ENCODE measurements at regions not wholly inside any gene's neighbourhood (a gene's known extent, or its start where the extent isn't known, plus 50 kb on each side); places are given as distances from the start of the nearest gene placed in this dataset.

DNA sequence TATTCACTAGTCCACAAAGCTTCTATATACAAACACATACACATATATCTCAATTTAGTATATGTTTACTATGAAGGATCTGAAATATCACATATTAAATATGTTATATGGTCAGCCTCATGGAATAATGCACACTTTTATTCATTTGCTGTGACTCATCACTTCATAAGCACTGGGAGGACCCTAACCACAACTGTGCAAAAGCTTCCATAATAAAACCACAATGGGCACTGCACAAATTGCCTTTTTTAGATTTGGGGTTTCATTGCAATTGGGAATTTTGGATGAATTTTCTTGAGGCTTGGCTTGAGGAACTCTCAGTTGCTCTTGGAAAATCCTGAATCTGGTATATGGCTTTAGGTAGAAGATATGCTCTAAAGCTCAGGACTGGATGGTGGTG is 399.4 kb downstream of the C12orf75 start:
- DNase-seq: no peak
- TF ChIP-seq POLR2A (IDR thresholded peaks at IDR 0.05; ENCODE audit: low read length) (no peak), GATA1 (IDR thresholded peaks at IDR 0.05; ENCODE audit: low read depth, low read length) (no peak)

DNA sequence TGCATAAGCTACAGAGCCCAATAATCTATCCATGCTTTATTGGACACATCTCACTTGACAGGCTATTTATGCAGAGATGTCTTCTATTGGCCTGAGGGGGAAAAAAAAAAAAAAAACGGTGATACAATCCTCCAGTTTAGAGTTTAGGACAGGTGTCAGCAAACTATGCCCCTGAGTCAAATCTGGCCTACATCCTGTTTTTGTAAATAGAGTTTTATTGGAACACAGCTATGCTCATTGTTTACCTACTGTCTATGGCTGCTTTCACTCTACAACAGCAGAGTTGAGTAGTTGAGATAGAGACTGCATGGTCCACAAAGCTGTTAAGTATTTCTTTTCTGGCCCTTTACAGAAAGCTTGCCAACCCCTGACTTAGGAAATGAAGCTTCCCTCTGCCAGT is 403.1 kb downstream of the C12orf75 start:
- TF ChIP-seq POLR2A (IDR thresholded peaks at IDR 0.05; ENCODE audit: low read length) (no peak), GATA1 (IDR thresholded peaks at IDR 0.05; ENCODE audit: low read depth, low read length) (no peak)

DNA sequence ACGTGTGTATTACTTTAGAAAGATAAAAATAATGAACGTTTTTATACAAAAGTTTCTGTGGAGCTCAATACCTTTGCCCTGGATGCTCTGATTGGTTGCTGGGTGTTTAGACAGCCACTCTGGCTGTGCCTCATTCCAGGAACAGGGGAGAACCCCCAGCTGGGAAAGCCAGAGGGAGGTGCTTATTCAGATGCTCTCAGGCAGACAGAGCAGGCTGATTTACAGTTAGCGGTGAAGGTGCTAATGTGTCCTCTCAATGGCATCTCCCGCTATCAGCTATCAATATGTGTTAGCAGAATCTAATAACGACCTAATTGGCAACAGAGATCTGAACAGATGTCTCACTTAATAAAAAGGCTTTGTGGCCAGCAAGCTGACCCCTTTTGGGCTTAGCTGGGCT is 402.3 kb downstream of the NUAK1 start:
- TF ChIP-seq POLR2A (IDR thresholded peaks at IDR 0.05; ENCODE audit: low read length): no peak
- no peak for TF ChIP-seq GATA1 (IDR thresholded peaks at IDR 0.05; ENCODE audit: low read depth, low read length)
- no peak for DNase-seq

More for the DNA sequence above, 403.1 kb downstream of the C12orf75 start:
- no peak for DNase-seq

DNA sequence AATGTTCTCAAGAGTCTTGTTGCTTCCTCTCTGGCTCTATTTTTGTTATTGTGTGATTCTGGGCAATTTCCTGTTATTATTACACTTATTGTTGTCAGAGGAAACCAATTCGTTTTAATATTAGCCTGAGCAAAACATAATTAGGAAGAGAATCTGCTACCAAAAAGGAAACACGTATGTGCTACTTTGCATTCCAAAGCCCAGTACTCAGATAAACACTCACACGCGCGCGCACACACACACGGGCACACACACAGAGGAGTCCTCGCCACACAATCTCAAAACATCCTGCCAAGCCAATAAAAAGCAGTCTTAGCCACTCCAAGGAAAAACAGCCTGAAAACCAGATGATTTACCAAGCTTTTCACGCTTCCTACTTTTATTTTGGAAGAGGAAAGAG is 400.7 kb downstream of the NUAK1 start:
- no peak for DNase-seq

DNA sequence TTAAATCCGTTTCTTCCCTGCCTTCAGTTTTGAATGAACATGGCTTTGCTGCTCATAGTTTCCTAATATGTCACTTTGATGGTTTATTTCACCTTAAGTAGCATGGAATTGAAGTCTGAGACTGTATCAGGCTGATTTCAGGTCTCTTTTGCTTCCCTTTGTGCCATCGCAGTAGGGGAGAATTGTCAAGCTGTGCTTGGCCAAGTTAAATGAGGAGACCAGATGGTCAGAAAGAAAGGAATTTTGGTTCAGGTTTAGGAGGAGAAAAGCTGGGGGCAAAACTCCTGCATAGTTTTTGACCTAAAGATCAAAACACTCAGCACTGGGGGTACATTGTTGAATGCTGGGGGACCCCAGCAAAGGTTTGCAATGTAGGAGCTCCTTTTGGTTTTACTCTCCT is 398.4 kb downstream of the NUAK1 start:
- DNase-seq: no peak
- TF ChIP-seq GATA1 (IDR thresholded peaks at IDR 0.05; ENCODE audit: low read depth, low read length): no peak
- no peak for TF ChIP-seq POLR2A (IDR thresholded peaks at IDR 0.05; ENCODE audit: low read length)

More for the DNA sequence above, 400.7 kb downstream of the NUAK1 start:
- no peak for TF ChIP-seq POLR2A (IDR thresholded peaks at IDR 0.05; ENCODE audit: low read length)
- TF ChIP-seq GATA1 (IDR thresholded peaks at IDR 0.05; ENCODE audit: low read depth, low read length): no peak

DNA sequence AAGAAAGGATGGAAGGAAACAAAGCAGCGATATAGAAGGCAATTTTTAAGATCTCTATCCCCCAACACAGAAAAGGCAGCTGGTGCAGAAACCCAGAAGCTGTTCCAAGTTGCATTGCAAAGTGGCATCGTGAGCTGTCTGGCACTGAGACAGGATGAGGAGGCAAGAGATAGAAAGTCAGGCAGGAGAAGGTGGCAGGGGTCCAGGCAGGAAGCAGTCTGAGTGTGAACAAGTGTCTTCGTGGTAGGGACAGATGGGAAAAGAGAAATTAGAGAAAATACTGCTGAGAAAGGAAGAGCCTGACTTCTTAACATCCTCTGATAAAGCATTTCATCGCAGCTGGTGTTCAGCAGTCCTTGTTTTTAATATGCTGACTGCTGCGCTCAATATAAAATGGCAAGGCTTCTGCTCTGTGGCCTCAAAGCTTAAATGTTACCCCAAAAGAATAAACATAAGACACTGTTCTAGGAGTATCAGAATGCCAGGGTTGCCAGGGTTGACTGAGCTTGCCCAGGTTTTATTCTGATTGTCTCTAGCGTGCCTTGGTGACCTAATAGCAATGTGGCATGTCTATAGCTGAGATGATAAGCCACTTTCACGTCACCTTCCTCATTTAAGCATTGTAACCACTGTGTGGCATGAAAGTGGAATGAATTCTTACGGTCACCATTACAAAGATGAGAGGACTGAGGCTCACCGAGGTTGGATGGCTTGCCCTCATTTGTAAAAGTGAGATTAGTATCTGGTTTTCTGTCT is 397.6 kb downstream of the NUAK1 start:
- DNase-seq: no peak
- TF ChIP-seq GATA1 (IDR thresholded peaks at IDR 0.05; ENCODE audit: low read depth, low read length) (no peak), POLR2A (IDR thresholded peaks at IDR 0.05; ENCODE audit: low read length) (no peak)

DNA sequence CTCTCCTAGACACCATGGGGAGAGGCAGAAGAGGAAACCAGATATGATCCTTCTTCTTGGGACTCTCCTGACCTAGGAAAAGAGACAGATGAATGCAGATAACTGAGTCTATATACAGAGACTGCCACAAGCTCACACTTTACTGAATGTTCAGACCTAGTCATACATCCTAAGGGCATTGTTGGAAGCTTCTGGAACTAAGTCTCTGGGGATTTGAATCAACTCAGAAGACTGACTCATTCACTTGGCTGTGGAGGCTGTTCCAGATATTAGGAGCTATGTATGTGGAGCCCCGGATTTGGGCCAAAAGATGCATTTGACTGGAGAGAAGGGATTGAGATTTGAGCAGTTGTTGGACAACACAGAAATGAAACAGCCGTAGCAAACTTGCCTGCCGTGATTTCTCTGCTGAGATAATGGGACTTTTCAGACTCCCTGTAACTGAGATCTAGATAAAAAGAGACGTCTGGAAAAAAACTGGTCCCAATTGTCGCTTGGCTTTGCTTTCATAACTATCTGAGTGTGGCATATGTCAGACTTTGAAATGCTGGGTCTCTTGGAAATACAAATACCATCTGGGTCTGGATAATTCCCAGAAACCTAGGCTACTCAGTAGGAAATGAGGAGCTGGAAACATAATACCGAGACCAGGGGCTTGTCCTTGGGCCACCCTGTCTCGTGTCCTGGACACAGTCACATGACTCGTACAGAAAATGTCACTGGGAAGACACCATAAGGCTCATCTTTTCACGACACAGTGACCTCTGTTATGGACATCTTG is 396.8 kb downstream of the NUAK1 start:
- TF ChIP-seq POLR2A (IDR thresholded peaks at IDR 0.05; ENCODE audit: low read length) (no peak), GATA1 (IDR thresholded peaks at IDR 0.05; ENCODE audit: low read depth, low read length) (no peak)
- no peak for DNase-seq

DNA sequence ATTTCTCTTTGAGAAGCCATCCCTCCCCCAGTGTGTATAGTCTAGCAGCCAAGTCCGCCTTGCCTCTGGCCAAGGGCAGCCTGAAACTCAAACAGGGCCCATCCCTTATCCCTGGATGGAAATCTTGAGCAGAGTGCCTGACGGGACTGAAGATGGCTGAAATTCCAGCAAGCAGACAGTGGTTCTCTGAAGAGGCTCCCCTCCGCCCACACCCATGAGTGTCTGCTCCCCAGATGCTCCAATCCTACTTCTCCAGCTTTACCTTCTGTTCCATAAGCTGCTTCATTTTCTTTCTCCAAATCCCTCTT is 396.2 kb downstream of the NUAK1 start:
- DNase-seq: no peak
- TF ChIP-seq POLR2A (IDR thresholded peaks at IDR 0.05; ENCODE audit: low read length) (no peak), GATA1 (IDR thresholded peaks at IDR 0.05; ENCODE audit: low read depth, low read length) (no peak)

DNA sequence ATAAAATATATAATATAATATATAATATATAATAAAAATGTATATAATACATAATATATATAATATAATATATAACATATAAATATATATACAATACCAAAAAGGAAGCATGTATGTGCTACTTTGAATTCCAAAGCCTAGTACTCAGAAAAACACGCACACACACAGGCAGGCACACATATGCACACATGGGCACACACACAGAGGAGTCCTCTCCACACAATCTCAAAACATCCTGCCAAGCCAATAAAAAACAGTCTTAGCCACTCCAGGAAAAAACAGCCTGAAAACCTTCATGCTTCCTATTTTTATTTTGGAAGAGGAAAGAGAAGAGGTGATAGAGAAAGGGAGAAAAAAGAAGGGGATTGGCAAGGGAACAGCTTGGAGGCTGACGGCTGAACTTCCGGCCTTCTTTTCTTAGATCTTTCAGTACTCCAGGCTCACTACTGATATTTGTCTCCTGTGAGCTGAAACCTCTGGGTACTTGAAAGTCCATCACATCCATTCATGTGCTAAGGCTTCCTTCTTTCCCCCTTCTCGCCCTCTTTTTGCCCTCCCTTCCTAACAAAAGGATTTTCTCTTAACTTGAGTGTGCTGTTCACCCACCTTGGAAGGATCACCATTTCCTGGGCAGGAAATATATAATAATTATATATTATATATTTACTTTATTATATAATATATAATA is 394.2 kb downstream of the NUAK1 start:
- TF ChIP-seq GATA1 (IDR thresholded peaks at IDR 0.05; ENCODE audit: low read depth, low read length) (no peak), POLR2A (IDR thresholded peaks at IDR 0.05; ENCODE audit: low read length) (no peak)
- DNase-seq: no peak

DNA sequence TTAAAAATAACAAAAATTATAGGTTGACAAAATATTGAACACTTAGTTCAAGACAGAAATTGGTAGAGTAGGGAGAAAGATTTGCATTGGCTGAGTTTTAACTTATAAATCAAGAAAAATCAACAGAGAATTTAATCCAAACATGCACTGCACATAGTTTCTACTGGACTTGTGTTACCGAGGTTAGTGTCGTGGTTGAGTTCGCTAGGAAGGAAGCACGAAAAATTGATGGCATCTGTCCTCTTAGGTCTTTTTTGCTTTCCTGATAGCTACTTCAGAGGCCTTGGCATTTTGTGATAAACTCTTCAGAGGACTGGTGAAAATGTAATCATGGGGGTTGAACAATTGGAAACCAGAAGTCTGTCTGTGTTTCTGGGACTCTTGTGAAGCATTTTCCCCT is 392.9 kb downstream of the NUAK1 start:
- TF ChIP-seq POLR2A (IDR thresholded peaks at IDR 0.05; ENCODE audit: low read length) (no peak), GATA1 (IDR thresholded peaks at IDR 0.05; ENCODE audit: low read depth, low read length) (no peak)
- DNase-seq: no peak

DNA sequence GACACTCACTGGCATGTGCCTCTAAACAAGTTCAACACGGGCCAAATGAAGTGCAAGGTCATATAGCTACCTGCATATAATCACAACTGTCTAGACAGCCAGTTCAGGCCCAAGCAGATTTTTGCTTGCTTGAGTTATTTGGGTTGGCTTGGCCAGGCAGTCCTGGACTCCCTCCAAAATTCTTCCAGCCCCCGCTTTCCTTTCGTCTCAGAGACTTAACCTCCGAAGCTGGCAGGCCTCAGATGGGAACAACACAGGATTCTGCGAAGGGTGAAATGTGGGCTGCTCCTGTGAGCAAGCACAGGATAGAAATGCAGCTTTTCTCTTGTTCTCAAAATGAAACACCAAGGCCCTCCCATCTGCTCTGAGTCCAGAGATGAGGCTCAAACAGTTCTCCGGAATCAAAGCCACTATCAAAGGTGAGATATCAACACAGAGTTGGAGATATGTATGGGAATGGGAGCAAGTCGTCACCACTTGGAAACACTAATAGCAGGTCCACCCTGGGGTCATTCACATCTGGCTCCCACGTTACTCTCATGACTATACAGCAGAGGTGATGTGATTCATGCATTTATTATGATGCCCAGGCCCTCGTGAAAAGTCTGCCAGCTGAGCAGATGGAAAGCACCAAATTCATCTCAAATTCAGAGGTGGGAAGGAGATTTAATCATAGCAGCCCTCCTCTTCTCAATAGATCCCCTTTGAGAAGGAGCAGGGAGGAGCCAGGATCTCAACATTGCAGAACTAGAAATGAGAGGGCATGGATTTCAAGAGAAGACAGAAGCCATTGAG is 389.8 kb downstream of the NUAK1 start:
- no peak for TF ChIP-seq GATA1 (IDR thresholded peaks at IDR 0.05; ENCODE audit: low read depth, low read length)
- TF ChIP-seq POLR2A (IDR thresholded peaks at IDR 0.05; ENCODE audit: low read length): no peak
- no peak for DNase-seq

DNA sequence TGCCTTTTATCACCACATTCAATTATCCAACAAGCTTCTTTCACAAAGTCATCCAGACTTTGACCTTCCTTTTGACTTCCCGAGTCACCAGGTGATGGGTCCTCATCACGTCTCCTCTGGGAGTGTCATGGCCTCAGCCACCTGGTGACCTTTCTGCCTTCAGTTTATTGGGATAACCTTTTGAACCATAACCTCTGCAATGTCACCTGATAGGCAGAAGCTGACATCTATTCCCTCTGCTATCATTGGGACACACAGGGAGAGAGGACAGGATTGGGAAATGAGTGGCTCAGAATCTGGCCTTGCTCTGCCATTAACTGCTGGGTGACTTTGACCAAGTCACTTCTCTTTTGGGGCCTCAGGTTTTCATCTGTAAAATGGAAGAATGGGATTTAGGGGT is 388.7 kb downstream of the NUAK1 start:
- TF ChIP-seq GATA1 (IDR thresholded peaks at IDR 0.05; ENCODE audit: low read depth, low read length) (no peak), POLR2A (IDR thresholded peaks at IDR 0.05; ENCODE audit: low read length) (no peak)

DNA sequence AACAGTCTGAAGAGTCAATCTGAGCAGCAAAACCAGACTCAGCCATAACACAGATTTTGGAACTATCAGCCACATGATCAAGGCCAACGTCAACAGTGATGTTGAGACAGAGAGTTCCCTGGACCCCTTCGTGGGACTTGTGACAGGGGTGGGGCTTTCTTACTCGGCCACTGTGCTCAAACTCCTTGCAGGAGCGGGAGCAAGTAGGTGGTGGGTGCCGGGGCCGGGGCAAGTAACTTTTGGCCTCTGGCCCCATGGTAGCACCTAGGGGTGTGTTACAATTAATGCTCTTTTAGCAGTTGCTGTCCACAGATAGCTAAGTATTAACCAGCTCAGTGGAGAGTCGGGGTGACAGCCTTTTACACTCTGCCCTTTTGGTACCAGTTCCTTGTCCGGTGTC is 384.4 kb downstream of the NUAK1 start:
- DNase-seq: no peak
- no peak for TF ChIP-seq GATA1 (IDR thresholded peaks at IDR 0.05; ENCODE audit: low read depth, low read length)
- no peak for TF ChIP-seq POLR2A (IDR thresholded peaks at IDR 0.05; ENCODE audit: low read length)

More for the DNA sequence above, 388.7 kb downstream of the NUAK1 start:
- no peak for DNase-seq

DNA sequence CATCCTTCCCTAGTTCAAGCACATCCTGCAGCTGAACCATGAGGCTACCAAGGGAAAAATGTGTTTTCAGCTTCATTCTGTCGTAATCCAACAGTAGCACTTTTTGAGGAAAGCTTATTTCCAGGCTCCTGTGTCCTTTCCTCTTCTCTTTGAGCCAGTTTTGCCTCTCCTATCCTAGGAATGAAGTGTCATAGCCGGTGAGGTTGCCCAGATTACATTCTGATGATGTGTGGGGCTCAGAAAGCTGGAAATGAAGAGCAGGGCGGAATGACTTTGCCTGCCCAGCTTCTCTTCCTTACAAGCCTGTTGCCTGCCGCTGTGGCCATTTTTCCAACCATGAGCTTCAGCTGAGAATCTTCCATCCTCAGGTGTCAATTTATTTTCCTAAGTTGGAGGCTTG is 381.8 kb downstream of the NUAK1 start:
- no peak for DNase-seq
- TF ChIP-seq POLR2A (IDR thresholded peaks at IDR 0.05; ENCODE audit: low read length) (no peak), GATA1 (IDR thresholded peaks at IDR 0.05; ENCODE audit: low read depth, low read length) (no peak)

All from erythroblast (primary cell).